ENCODE measurements at regions not wholly inside any gene's neighbourhood (a gene's known extent, or its start where the extent isn't known, plus 50 kb on each side); places are given as distances from the start of the nearest gene placed in this dataset.
A peak's percentile ranks its signal among the peaks of the same experiment; 100 is the strongest.

DNA sequence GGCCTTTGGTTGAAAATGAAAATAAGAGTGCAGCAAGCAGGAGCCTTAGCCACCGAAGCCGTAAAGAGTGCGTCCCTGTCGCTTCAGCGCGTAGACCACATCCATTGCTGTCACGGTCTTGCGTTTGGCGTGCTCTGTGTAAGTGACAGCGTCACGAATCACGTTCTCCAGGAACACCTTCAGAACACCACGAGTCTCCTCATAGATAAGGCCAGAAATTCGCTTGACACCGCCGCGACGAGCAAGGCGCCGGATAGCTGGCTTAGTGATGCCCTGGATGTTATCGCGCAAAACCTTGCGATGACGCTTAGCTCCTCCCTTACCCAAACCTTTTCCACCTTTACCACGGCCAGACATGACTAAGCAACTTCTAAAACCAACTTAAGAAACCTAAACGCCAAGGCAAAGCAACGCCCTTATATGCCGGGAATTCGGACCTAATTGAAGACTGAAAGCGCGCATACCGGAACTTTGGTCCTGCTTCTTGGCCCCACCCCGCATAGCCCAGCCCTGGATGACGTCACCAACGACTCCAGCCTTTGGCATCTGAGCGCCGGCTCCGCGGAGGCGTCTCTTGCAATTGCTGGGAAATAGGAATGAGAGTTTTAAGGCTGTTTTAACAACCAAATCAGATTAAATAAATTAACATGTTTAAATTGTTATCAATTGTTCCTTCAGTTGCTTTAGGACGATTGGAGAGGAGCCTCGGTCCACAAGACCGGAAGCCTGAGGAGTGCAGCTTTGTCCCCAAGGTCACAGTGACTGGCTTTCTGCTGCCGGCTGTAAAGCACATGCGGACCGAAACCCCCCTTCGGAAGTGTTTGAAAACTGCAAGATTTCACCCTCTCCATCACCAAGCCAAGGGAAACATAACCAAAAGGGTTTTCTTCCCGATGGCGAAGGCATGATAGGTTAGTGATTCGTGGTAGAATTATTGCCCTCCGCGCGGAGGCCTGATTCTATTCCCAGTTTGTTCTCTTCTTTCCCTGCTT is 79.6 kb upstream of the BTN3A2 start:
- DNase-seq (ENCODE audit: low spot score) = peak; percentile 98

- DNase-seq (ENCODE audit: low spot score) = peak; percentile 62
These were observed 78.7 kb upstream of the BTN3A2 start for GRCh38 chr6:26286168-26286877.

GRCh38 chr6:26288155-26288554 is 76.8 kb upstream of the BTN3A2 start:
- no peak for DNase-seq (ENCODE audit: low spot score)

GRCh38 chr6:26290941-26291340 is 74.1 kb upstream of the BTN3A2 start:
- no peak for DNase-seq (ENCODE audit: low spot score)

DNA sequence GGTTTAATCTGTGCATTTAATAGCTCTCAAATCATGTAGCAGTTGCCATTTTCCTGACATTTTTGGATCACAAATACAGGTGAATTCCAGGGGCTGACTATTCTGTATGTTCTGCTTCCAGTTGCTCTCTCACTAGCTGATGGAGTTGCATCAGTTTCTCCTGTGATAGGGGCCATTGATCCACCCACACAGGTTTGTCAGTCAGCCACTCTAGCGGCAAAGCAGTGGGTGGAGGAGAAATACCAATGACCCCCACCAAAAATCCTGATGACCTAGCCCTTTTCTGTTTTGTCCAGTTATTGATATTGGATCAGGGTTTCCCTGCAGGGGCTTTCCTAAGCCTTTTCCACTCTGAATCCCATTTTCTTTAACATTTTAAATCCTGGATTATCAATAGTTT is 72.3 kb upstream of the BTN3A2 start:
- DNase-seq (ENCODE audit: low spot score) = no peak

- no peak for DNase-seq (ENCODE audit: low spot score)
These were observed 70.7 kb upstream of the BTN3A2 start for GRCh38 chr6:26294302-26294701.

DNA sequence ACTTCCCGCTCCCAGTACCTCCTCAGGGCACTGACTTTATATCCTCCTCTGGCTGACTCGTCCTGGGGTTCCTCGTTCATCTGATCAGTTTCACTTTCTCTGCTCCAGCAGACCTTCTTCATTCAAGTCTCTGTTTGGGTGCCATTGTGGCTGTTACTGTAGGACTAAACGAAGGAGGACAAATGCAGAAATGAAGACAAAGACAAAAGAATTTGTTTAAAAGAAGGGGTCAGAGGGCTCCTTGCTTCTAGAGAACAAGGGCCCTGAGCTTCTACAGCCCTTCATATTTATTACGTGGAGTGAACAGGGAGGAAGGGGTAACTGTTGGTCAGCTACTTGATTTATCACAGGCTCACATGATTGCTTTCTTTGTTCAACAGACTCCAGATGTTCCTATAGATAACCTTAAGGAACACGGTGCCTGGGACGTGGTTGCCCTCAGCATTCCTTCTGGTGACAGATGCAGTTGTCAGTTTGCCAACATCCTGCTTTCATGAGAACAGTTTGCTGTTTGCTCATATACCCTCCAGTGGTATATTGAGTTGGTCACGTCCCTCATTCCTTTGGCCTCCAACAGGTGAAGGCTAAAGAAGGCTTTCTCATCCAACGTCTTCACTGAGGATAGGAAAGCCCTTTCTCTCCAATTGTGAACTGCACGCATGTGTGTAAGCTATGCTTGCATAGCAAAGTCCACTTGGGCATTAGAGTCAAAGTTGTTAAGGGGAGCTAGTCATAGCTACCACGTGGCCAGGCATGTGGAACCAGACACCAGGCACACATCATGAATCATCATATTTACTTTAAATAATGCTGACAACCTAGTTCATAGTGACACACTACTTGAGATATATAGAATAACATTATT is 69.1 kb upstream of the BTN3A2 start:
- no peak for DNase-seq (ENCODE audit: low spot score)

DNA sequence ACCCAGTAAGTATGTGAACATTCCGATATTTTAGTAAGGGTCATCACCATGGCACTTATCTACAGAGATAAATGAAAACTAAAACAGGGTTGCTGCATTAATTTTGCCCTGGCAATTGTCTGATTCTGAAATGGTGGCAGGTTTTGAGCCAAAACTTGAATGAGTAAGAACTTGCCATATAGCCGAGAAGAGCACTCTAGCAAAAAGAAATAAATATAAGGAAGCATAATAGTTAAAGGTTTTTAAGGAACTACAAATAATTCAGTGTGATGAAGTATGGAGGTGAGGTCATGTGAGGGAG is 68.5 kb upstream of the BTN3A2 start:
- DNase-seq (ENCODE audit: low spot score) = no peak

DNA sequence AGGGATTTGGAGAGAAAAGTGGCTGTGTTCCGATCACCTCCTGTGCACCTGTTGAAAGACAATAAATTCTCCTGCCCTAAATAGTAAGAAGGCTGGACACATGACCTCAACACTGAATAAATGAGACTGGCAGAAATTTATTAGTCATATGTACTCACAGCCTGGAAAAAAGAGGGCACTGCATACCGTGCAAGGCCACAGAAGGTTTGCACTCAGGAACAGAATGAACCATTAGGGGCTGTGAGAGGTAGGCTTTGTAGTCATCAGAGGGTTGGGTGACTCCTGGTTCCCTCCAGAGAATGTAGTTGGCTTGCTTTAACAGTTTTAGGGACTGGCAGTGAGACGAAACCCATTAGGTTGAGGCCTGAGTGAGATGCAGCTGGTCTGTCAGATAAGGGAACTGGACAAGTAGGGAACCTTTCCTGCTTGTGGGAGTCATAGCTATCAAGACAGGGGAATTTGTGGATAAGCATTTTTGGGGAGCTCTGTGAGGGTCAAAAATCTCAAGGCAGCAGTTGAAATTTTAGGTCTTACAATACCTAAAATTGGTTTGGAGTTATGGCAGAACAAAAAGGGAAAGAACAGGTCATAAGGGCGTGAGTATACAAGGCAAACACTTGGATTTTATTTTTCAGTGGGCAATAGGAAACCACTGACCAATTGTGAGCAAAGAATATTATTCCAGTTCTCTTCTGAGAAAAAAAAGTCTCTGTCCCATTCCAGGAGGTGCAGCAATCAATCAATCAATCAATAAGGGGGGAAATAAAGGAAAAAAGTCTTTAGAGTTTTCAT is 67.9 kb upstream of the BTN3A2 start:
- no peak for DNase-seq (ENCODE audit: low spot score)

GRCh38 chr6:26299286-26300042 is 65.5 kb upstream of the BTN3A2 start:
- no peak for DNase-seq (ENCODE audit: low spot score)

GRCh38 chr6:26300043-26300331 is 65.0 kb upstream of the BTN3A2 start:
- DNase-seq (ENCODE audit: low spot score) = no peak

DNA sequence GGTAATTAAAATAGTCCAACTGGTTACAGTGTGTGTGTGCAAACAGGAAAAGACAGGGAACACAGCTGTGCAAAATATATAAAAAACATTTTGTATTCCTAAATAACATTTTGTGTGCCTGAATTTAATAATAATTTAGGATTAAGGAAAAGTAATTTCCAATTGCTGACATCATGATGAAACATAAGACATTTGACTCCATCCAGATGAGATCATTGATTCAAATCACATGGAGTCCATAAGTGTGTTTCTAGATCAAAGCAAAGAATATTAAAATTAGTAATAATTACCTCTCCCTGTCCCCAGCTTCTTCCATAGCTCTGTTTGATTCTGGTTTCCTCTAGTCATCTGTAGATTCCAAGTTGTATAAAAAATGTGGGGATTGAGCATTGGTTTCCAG is 64.6 kb upstream of the BTN3A2 start:
- DNase-seq (ENCODE audit: low spot score) = no peak

- DNase-seq (ENCODE audit: low spot score) = no peak
These were observed 64.2 kb upstream of the BTN3A2 start for GRCh38 chr6:26300828-26301227.

- DNase-seq (ENCODE audit: low spot score) = no peak
These were observed 63.4 kb upstream of the BTN3A2 start for GRCh38 chr6:26301638-26302037.

GRCh38 chr6:26302941-26303559 is 61.9 kb upstream of the BTN3A2 start:
- no peak for DNase-seq (ENCODE audit: low spot score)

GRCh38 chr6:26304213-26304796 is 60.7 kb upstream of the BTN3A2 start:
- DNase-seq (ENCODE audit: low spot score) = no peak

GRCh38 chr6:26304797-26305640 is 60.0 kb upstream of the BTN3A2 start:
- no peak for DNase-seq (ENCODE audit: low spot score)

DNA sequence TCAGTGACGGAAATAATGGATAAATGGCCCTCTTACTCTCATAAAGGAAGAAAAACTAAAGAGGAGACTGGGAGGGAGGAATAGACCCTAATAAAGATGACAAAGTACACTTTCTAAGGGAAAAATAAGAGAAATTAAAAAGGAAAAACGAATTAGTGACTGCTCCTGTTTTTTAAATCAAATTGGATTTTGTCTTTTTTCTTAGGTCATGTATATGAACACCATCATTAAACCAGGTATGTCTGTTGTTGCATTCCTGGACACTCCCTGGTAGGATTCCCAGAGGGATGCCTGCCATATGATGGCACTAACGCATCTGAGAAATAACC is 59.4 kb upstream of the BTN3A2 start:
- DNase-seq (ENCODE audit: low spot score) = no peak

DNA sequence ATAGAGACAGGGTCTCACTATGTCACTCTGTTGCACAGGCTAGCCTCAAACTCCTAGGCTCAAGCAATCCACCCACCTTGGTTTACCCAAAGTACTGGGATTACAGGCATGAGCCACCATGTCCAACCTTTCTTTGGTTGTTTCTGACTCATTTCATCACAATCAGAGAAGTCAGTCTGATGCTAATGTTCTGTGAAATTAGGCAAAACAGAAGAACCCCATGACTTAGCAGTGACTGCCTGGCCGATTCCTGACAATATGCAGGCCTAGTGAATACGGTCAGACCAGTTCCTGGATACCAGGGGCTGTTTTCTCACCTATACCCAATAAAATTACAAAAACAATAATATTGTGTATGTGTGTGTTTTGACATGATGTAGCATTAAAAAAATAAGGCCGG is 58.8 kb upstream of the BTN3A2 start:
- DNase-seq (ENCODE audit: low spot score) = no peak
